ENCODE measurements at regions not wholly inside any gene's neighbourhood (a gene's known extent, or its start where the extent isn't known, plus 50 kb on each side); places are given as distances from the start of the nearest gene placed in this dataset.

- H3K27me3 ChIP-seq (ENCODE audit: control insufficient read depth in 5 of 5, insufficient read depth in 4 of 5, low read length in 5 of 5), result peaks cover 0 to 9% (median 0%) of the 10 kb centered on the region in 5 donors
- H3K4me1 ChIP-seq (ENCODE audit: control insufficient read depth in 5 of 5, insufficient read depth in 5 of 5, low read length in 5 of 5), result peaks cover 0 to 5% (median 0%) of the 10 kb centered on the region in 5 donors
- no peak overlapping the region for H3K4me3 ChIP-seq (ENCODE audit: low read depth in 1 of 5, low read length in 5 of 5)
- no peaks in the 10 kb centered on the region for H3K9me3 ChIP-seq (ENCODE audit: control insufficient read depth in 5 of 5, low read length in 5 of 5)
- H3K9ac ChIP-seq (ENCODE audit: low read length in 5 of 5), result no peak overlapping the region
- peaks cover 0 to 2% (median 0%) of the 10 kb centered on the region in 5 donors for H3K36me3 ChIP-seq (ENCODE audit: control insufficient read depth in 5 of 5, insufficient read depth in 5 of 5, low read length in 5 of 5)
- no peak overlapping the region for H3K27ac ChIP-seq (ENCODE audit: low read depth, low read length)
Observed at GRCh38 chr5:141767671-141768070, 85.6 kb upstream of the ARAP3 start.

- H3K4me3 ChIP-seq (ENCODE audit: low read depth in 1 of 5, low read length in 5 of 5), result no peak overlapping the region
- no peaks in the 10 kb centered on the region for H3K9me3 ChIP-seq (ENCODE audit: control insufficient read depth in 5 of 5, low read length in 5 of 5)
- H3K27ac ChIP-seq (ENCODE audit: low read depth, low read length), result no peak overlapping the region
- H3K36me3 ChIP-seq (ENCODE audit: control insufficient read depth in 5 of 5, insufficient read depth in 5 of 5, low read length in 5 of 5), result peaks cover 0 to 2% (median 0%) of the 10 kb centered on the region in 5 donors
- H3K9ac ChIP-seq (ENCODE audit: low read length in 5 of 5), result no peak overlapping the region
- H3K27me3 ChIP-seq (ENCODE audit: control insufficient read depth in 5 of 5, insufficient read depth in 4 of 5, low read length in 5 of 5), result peaks cover 3 to 18% (median 11%) of the 10 kb centered on the region in 5 donors
- peaks cover 0 to 14% (median 0%) of the 10 kb centered on the region in 5 donors for H3K4me1 ChIP-seq (ENCODE audit: control insufficient read depth in 5 of 5, insufficient read depth in 5 of 5, low read length in 5 of 5)
Observed at GRCh38 chr5:141765896-141766551, 84.0 kb upstream of the ARAP3 start.

- Histone ChIP-seq H3K36me3 (ENCODE audit: control insufficient read depth in 5 of 5, insufficient read depth in 5 of 5, low read length in 5 of 5) (peaks cover 0 to 2% (median 0%) of the 10 kb centered on the region in 5 donors), H3K27me3 (ENCODE audit: control insufficient read depth in 5 of 5, insufficient read depth in 4 of 5, low read length in 5 of 5) (peaks cover 12 to 28% (median 21%) of the 10 kb centered on the region in 5 donors), H3K4me1 (ENCODE audit: control insufficient read depth in 5 of 5, insufficient read depth in 5 of 5, low read length in 5 of 5) (peaks cover 0 to 20% (median 3%) of the 10 kb centered on the region in 5 donors), H3K9me3 (ENCODE audit: control insufficient read depth in 5 of 5, low read length in 5 of 5) (no peaks in the 10 kb centered on the region), H3K4me3 (ENCODE audit: low read depth in 1 of 5, low read length in 5 of 5) (no peak overlapping the region), H3K9ac (ENCODE audit: low read length in 5 of 5) (no peak overlapping the region), H3K27ac (ENCODE audit: low read depth, low read length) (no peak overlapping the region)
Observed at GRCh38 chr5:141763541-141763940, 81.5 kb upstream of the ARAP3 start.

GRCh38 chr5:141762790-141763368 lies 80.8 kb upstream of the ARAP3 start:
- H3K4me1 ChIP-seq (ENCODE audit: control insufficient read depth in 5 of 5, insufficient read depth in 5 of 5, low read length in 5 of 5), result peaks cover 0 to 27% (median 3%) of the 10 kb centered on the region in 5 donors
- H3K9ac ChIP-seq (ENCODE audit: low read length in 5 of 5), result no peak overlapping the region
- H3K27ac ChIP-seq (ENCODE audit: low read depth, low read length), result no peak overlapping the region
- H3K27me3 ChIP-seq (ENCODE audit: control insufficient read depth in 5 of 5, insufficient read depth in 4 of 5, low read length in 5 of 5), result peaks cover 18 to 32% (median 25%) of the 10 kb centered on the region in 5 donors
- H3K4me3 ChIP-seq (ENCODE audit: low read depth in 1 of 5, low read length in 5 of 5), result no peak overlapping the region
- H3K36me3 ChIP-seq (ENCODE audit: control insufficient read depth in 5 of 5, insufficient read depth in 5 of 5, low read length in 5 of 5), result no peaks in the 10 kb centered on the region
- no peaks in the 10 kb centered on the region for H3K9me3 ChIP-seq (ENCODE audit: control insufficient read depth in 5 of 5, low read length in 5 of 5)

GRCh38 chr5:141762316-141762715 lies 80.3 kb upstream of the ARAP3 start:
- no peak overlapping the region for H3K27ac ChIP-seq (ENCODE audit: low read depth, low read length)
- H3K36me3 ChIP-seq (ENCODE audit: control insufficient read depth in 5 of 5, insufficient read depth in 5 of 5, low read length in 5 of 5), result no peaks in the 10 kb centered on the region
- H3K9ac ChIP-seq (ENCODE audit: low read length in 5 of 5), result no peak overlapping the region
- no peak overlapping the region for H3K4me3 ChIP-seq (ENCODE audit: low read depth in 1 of 5, low read length in 5 of 5)
- no peaks in the 10 kb centered on the region for H3K9me3 ChIP-seq (ENCODE audit: control insufficient read depth in 5 of 5, low read length in 5 of 5)
- H3K27me3 ChIP-seq (ENCODE audit: control insufficient read depth in 5 of 5, insufficient read depth in 4 of 5, low read length in 5 of 5), result peaks cover 24 to 34% (median 30%) of the 10 kb centered on the region in 5 donors
- H3K4me1 ChIP-seq (ENCODE audit: control insufficient read depth in 5 of 5, insufficient read depth in 5 of 5, low read length in 5 of 5), result peaks cover 0 to 30% (median 3%) of the 10 kb centered on the region in 5 donors

GRCh38 chr5:141760753-141761152 lies 78.7 kb upstream of the ARAP3 start:
- no peaks in the 10 kb centered on the region for H3K9me3 ChIP-seq (ENCODE audit: control insufficient read depth in 5 of 5, low read length in 5 of 5)
- H3K36me3 ChIP-seq (ENCODE audit: control insufficient read depth in 5 of 5, insufficient read depth in 5 of 5, low read length in 5 of 5), result no peaks in the 10 kb centered on the region
- H3K4me3 ChIP-seq (ENCODE audit: low read depth in 1 of 5, low read length in 5 of 5), result no peak overlapping the region
- no peak overlapping the region for H3K9ac ChIP-seq (ENCODE audit: low read length in 5 of 5)
- H3K27ac ChIP-seq (ENCODE audit: low read depth, low read length), result no peak overlapping the region
- peaks cover 25 to 37% (median 35%) of the 10 kb centered on the region in 5 donors for H3K27me3 ChIP-seq (ENCODE audit: control insufficient read depth in 5 of 5, insufficient read depth in 4 of 5, low read length in 5 of 5)
- H3K4me1 ChIP-seq (ENCODE audit: control insufficient read depth in 5 of 5, insufficient read depth in 5 of 5, low read length in 5 of 5), result peaks cover 0 to 30% (median 3%) of the 10 kb centered on the region in 5 donors

- Histone ChIP-seq H3K9me3 (ENCODE audit: control insufficient read depth in 5 of 5, low read length in 5 of 5) (no peaks in the 10 kb centered on the region), H3K4me1 (ENCODE audit: control insufficient read depth in 5 of 5, insufficient read depth in 5 of 5, low read length in 5 of 5) (peaks cover 0 to 30% (median 3%) of the 10 kb centered on the region in 5 donors), H3K27ac (ENCODE audit: low read depth, low read length) (no peak overlapping the region), H3K36me3 (ENCODE audit: control insufficient read depth in 5 of 5, insufficient read depth in 5 of 5, low read length in 5 of 5) (no peaks in the 10 kb centered on the region), H3K9ac (ENCODE audit: low read length in 5 of 5) (no peak overlapping the region), H3K4me3 (ENCODE audit: low read depth in 1 of 5, low read length in 5 of 5) (no peak overlapping the region), H3K27me3 (ENCODE audit: control insufficient read depth in 5 of 5, insufficient read depth in 4 of 5, low read length in 5 of 5) (peaks cover 25 to 37% (median 35%) of the 10 kb centered on the region in 5 donors)
Observed at GRCh38 chr5:141760193-141760592, 78.2 kb upstream of the ARAP3 start.

GRCh38 chr5:141758310-141758998 lies 76.4 kb upstream of the ARAP3 start:
- no peak overlapping the region for H3K9ac ChIP-seq (ENCODE audit: low read length in 5 of 5)
- H3K9me3 ChIP-seq (ENCODE audit: control insufficient read depth in 5 of 5, low read length in 5 of 5), result no peaks in the 10 kb centered on the region
- H3K27ac ChIP-seq (ENCODE audit: low read depth, low read length), result no peak overlapping the region
- H3K36me3 ChIP-seq (ENCODE audit: control insufficient read depth in 5 of 5, insufficient read depth in 5 of 5, low read length in 5 of 5), result no peaks in the 10 kb centered on the region
- H3K27me3 ChIP-seq (ENCODE audit: control insufficient read depth in 5 of 5, insufficient read depth in 4 of 5, low read length in 5 of 5), result peaks cover 30 to 51% (median 37%) of the 10 kb centered on the region in 5 donors
- no peak overlapping the region for H3K4me3 ChIP-seq (ENCODE audit: low read depth in 1 of 5, low read length in 5 of 5)
- H3K4me1 ChIP-seq (ENCODE audit: control insufficient read depth in 5 of 5, insufficient read depth in 5 of 5, low read length in 5 of 5), result peaks cover 0 to 30% (median 3%) of the 10 kb centered on the region in 5 donors

GRCh38 chr5:141757402-141757801 lies 75.4 kb upstream of the ARAP3 start:
- H3K27ac ChIP-seq (ENCODE audit: low read depth, low read length), result no peak overlapping the region
- H3K4me1 ChIP-seq (ENCODE audit: control insufficient read depth in 5 of 5, insufficient read depth in 5 of 5, low read length in 5 of 5), result peaks cover 0 to 25% (median 3%) of the 10 kb centered on the region in 5 donors
- no peaks in the 10 kb centered on the region for H3K9me3 ChIP-seq (ENCODE audit: control insufficient read depth in 5 of 5, low read length in 5 of 5)
- H3K27me3 ChIP-seq (ENCODE audit: control insufficient read depth in 5 of 5, insufficient read depth in 4 of 5, low read length in 5 of 5), result peaks cover 36 to 58% (median 41%) of the 10 kb centered on the region in 5 donors
- no peak overlapping the region for H3K4me3 ChIP-seq (ENCODE audit: low read depth in 1 of 5, low read length in 5 of 5)
- no peaks in the 10 kb centered on the region for H3K36me3 ChIP-seq (ENCODE audit: control insufficient read depth in 5 of 5, insufficient read depth in 5 of 5, low read length in 5 of 5)
- no peak overlapping the region for H3K9ac ChIP-seq (ENCODE audit: low read length in 5 of 5)

- no peaks in the 10 kb centered on the region for H3K36me3 ChIP-seq (ENCODE audit: control insufficient read depth in 5 of 5, insufficient read depth in 5 of 5, low read length in 5 of 5)
- no peak overlapping the region for H3K27ac ChIP-seq (ENCODE audit: low read depth, low read length)
- no peak overlapping the region for H3K4me3 ChIP-seq (ENCODE audit: low read depth in 1 of 5, low read length in 5 of 5)
- H3K9me3 ChIP-seq (ENCODE audit: control insufficient read depth in 5 of 5, low read length in 5 of 5), result no peaks in the 10 kb centered on the region
- H3K9ac ChIP-seq (ENCODE audit: low read length in 5 of 5), result no peak overlapping the region
- peaks cover 0 to 17% (median 3%) of the 10 kb centered on the region in 5 donors for H3K4me1 ChIP-seq (ENCODE audit: control insufficient read depth in 5 of 5, insufficient read depth in 5 of 5, low read length in 5 of 5)
- peaks cover 27 to 54% (median 39%) of the 10 kb centered on the region in 5 donors for H3K27me3 ChIP-seq (ENCODE audit: control insufficient read depth in 5 of 5, insufficient read depth in 4 of 5, low read length in 5 of 5)
Observed at GRCh38 chr5:141756196-141756595, 74.2 kb upstream of the ARAP3 start.
